ENCODE measurements at regions not wholly inside any gene's neighbourhood (a gene's known extent, or its start where the extent isn't known, plus 50 kb on each side); places are given as distances from the start of the nearest gene placed in this dataset.

- no peak overlapping the region for H3K27ac ChIP-seq
- ATAC-seq: no peak
- H3K4me3 ChIP-seq: no peak overlapping the region
- H3K4me1 ChIP-seq: no peaks in the 10 kb centered on the region
- H3K36me3 ChIP-seq: peaks cover 0 to 62% of the 10 kb centered on the region in 2 donors
- WGBS, 2 donors (ENCODE audit: low coverage in 1 of 2): 67 to 70% methylated on average over 2 to 3 of the region's 5 CpGs
- no peak for TF ChIP-seq EP300 (IDR thresholded peaks at IDR 0.05)
- no peaks in the 10 kb centered on the region for H3K27me3 ChIP-seq
- no peaks in the 10 kb centered on the region for H3K9me3 ChIP-seq
Observed at GRCh38 chr7:66864294-66864693, 56.7 kb upstream of the TMEM248 start.

GRCh38 chr7:66865290-66865864 lies 55.6 kb upstream of the TMEM248 start:
- Histone ChIP-seq H3K4me3 (no peak overlapping the region), H3K36me3 (peaks cover 0 to 61% of the 10 kb centered on the region in 2 donors), H3K27me3 (no peaks in the 10 kb centered on the region), H3K4me1 (no peaks in the 10 kb centered on the region), H3K27ac (no peak overlapping the region), H3K9me3 (no peaks in the 10 kb centered on the region)
- no peak for ATAC-seq
- 83 to 89% methylated on average over 1 of the region's 1 CpG for WGBS, 2 donors (ENCODE audit: low coverage in 1 of 2)
- TF ChIP-seq, protein P1, sequence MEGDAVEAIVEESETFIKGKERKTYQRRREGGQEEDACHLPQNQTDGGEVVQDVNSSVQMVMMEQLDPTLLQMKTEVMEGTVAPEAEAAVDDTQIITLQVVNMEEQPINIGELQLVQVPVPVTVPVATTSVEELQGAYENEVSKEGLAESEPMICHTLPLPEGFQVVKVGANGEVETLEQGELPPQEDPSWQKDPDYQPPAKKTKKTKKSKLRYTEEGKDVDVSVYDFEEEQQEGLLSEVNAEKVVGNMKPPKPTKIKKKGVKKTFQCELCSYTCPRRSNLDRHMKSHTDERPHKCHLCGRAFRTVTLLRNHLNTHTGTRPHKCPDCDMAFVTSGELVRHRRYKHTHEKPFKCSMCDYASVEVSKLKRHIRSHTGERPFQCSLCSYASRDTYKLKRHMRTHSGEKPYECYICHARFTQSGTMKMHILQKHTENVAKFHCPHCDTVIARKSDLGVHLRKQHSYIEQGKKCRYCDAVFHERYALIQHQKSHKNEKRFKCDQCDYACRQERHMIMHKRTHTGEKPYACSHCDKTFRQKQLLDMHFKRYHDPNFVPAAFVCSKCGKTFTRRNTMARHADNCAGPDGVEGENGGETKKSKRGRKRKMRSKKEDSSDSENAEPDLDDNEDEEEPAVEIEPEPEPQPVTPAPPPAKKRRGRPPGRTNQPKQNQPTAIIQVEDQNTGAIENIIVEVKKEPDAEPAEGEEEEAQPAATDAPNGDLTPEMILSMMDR (IDR thresholded peaks at IDR 0.05): no peak
- TF ChIP-seq POLR2AphosphoS5 (IDR thresholded peaks at IDR 0.05) (no peak), POLR2A (IDR thresholded peaks at IDR 0.05) (no peak), EP300 (IDR thresholded peaks at IDR 0.05) (no peak)

- no peaks in the 10 kb centered on the region for H3K4me1 ChIP-seq
- peaks cover 0 to 51% of the 10 kb centered on the region in 2 donors for H3K36me3 ChIP-seq
- ATAC-seq: no peak
- H3K4me3 ChIP-seq: no peak overlapping the region
- TF ChIP-seq POLR2AphosphoS5 (IDR thresholded peaks at IDR 0.05): no peak
- no peak for TF ChIP-seq EP300 (IDR thresholded peaks at IDR 0.05)
- TF ChIP-seq, protein P1 (IDR thresholded peaks at IDR 0.05): no peak
- TF ChIP-seq POLR2A (IDR thresholded peaks at IDR 0.05): no peak
- H3K27me3 ChIP-seq: no peaks in the 10 kb centered on the region
- no peaks in the 10 kb centered on the region for H3K9me3 ChIP-seq
- H3K27ac ChIP-seq: no peak overlapping the region
Observed at GRCh38 chr7:66867198-66867790, 53.7 kb upstream of the TMEM248 start.

DNA sequence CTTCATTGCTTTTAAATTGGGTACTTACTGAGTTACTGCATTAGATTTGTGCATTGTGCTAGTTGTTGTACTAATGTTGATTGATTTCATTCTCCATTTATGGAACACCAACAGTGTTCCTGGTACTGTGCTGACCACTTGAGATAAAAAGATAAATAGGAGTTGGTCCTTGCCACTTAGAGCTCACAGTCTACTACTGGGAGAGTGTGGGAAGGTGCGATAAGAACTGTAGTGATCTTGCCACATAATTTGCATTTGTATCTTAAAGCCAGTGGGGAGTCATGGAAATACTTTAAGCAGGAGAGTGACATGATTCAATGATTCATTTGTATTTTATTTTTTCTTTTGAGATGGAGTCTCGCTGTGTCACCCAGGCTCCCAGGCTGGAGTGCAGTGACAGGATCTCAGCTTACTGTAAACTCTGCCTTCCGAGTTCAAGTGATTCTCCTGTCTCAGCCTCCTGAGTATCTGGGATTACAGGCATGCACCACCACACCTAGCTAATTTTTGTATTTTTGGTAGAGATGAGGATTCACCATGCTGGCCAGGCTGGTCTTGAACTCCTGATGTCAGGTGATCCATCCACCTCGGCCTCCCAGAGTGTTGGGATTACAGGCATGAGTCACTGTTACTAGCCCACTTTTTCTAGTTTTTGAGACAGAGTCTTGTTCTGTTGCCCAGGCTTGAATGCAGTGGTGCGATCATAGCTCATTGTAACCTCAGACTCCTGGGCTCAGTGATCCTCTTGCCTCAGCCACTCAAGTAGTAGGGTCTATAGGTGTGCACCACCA lies 51.2 kb upstream of the TMEM248 start:
- no peak for ATAC-seq
- no peaks in the 10 kb centered on the region for H3K4me1 ChIP-seq
- no peak overlapping the region for H3K4me3 ChIP-seq
- TF ChIP-seq EP300 (IDR thresholded peaks at IDR 0.05): no peak
- TF ChIP-seq POLR2A (IDR thresholded peaks at IDR 0.05): no peak
- TF ChIP-seq POLR2AphosphoS5 (IDR thresholded peaks at IDR 0.05): no peak
- TF ChIP-seq, protein P1 (IDR thresholded peaks at IDR 0.05): no peak
- H3K9me3 ChIP-seq: no peaks in the 10 kb centered on the region
- 82 to 90% methylated on average over 4 of the region's 5 CpGs for WGBS, 2 donors (ENCODE audit: low coverage in 1 of 2)
- no peak overlapping the region for H3K27ac ChIP-seq
- peaks cover 0 to 35% of the 10 kb centered on the region in 2 donors for H3K36me3 ChIP-seq
- H3K27me3 ChIP-seq: no peaks in the 10 kb centered on the region

GRCh38 chr7:66871076-66871475 lies 49.9 kb upstream of the TMEM248 start:
- no peak for ATAC-seq
- Histone ChIP-seq H3K4me1 (no peaks in the 10 kb centered on the region), H3K27ac (no peak overlapping the region), H3K27me3 (no peaks in the 10 kb centered on the region), H3K36me3 (peaks cover 0 to 27% of the 10 kb centered on the region in 2 donors), H3K4me3 (no peak overlapping the region), H3K9me3 (no peaks in the 10 kb centered on the region)
- WGBS, 2 donors (ENCODE audit: low coverage in 1 of 2): 85 to 94% methylated on average over 2 to 3 of the region's 3 CpGs
- TF ChIP-seq, protein P1 (IDR thresholded peaks at IDR 0.05): no peak
- TF ChIP-seq EP300 (IDR thresholded peaks at IDR 0.05) (no peak), POLR2AphosphoS5 (IDR thresholded peaks at IDR 0.05) (no peak), POLR2A (IDR thresholded peaks at IDR 0.05) (no peak)

All from gastroesophageal sphincter (tissue), 4 donors.